Fibroblast of pulmonary artery (primary cell): ENCODE measurements at regions not wholly inside any gene's neighbourhood (a gene's known extent, or its start where the extent isn't known, plus 50 kb on each side); places are given as distances from the start of the nearest gene placed in this dataset.

Experiments
- DNase-seq: peaks from one replicate; pipeline ENCODE4 v3.0.0-alpha.2; 2010; ENCODE audit warnings: low read depth
- H3K4me3 ChIP-seq: replicated peaks from 2 replicates; pipeline ENCODE4 v1.5.1; 2011; ENCODE audit warnings: low read depth, mild to moderate bottlenecking, control low read depth, low read length, moderate library complexity
- TF ChIP-seq, protein P1 (sequence below): IDR thresholded peaks from 2 replicates; pipeline ENCODE4 v1.5.1; 2011; ENCODE audit warnings: mild to moderate bottlenecking, control low read depth, low read length, inconsistent platforms; ENCODE audit errors: missing control alignments

DNA sequence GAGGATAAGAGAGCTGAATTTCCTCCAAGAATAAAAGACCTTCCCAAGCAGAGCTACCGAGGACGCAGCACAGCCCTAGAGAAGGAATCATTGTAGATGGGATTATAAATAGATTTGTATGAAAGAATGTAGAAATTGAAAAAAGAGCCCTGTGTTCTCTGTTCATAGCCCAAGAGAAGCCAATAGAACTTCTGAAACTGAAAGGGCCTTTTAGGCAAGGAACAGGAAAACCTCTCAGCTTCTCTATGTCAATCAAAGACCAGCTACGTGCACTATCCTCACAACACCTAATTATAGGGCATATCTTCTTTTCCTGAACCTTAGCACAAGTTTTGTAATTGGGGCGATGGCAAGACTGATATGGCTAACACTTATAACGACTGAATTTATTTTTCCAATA is 192.4 kb upstream of the RNPC3 start:
- no peak overlapping the region for H3K4me3 ChIP-seq
- DNase-seq, result no peak
- TF ChIP-seq, protein P1, sequence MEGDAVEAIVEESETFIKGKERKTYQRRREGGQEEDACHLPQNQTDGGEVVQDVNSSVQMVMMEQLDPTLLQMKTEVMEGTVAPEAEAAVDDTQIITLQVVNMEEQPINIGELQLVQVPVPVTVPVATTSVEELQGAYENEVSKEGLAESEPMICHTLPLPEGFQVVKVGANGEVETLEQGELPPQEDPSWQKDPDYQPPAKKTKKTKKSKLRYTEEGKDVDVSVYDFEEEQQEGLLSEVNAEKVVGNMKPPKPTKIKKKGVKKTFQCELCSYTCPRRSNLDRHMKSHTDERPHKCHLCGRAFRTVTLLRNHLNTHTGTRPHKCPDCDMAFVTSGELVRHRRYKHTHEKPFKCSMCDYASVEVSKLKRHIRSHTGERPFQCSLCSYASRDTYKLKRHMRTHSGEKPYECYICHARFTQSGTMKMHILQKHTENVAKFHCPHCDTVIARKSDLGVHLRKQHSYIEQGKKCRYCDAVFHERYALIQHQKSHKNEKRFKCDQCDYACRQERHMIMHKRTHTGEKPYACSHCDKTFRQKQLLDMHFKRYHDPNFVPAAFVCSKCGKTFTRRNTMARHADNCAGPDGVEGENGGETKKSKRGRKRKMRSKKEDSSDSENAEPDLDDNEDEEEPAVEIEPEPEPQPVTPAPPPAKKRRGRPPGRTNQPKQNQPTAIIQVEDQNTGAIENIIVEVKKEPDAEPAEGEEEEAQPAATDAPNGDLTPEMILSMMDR, result no peak

DNA sequence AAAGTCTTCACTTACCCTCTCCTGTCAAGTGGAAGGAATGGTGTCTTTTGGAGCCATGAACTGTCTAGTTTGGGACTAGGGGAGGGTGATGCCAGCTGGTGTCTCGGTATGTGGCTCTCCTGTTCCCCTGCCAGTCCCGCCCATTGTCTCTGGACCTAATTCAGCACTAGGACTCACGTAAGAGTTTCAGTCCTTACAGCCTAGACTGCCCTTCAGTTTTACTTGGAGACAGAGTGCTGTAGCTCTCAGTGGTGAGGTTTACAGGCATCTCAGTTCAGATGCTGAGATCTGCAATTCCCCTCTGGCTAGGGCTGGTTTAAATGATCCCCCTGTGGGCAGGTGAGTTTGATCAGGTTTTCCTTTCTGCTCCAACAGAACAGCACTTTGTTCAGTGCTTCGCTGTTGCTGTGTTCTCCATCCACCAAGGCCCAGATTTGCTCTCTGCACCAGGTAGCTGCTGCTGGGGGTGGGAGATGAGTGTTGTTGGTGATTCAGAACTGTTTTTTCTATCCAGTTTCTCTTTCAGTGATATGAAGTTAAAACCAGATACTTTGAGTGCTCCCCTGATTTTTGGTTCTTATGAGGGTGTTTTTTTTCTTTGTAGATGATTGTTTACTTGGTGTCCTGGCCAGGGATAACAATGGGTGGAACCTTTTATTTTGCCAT is 198.3 kb upstream of the RNPC3 start:
- DNase-seq, result no peak
- TF ChIP-seq, protein P1, result no peak
- no peak overlapping the region for H3K4me3 ChIP-seq

DNA sequence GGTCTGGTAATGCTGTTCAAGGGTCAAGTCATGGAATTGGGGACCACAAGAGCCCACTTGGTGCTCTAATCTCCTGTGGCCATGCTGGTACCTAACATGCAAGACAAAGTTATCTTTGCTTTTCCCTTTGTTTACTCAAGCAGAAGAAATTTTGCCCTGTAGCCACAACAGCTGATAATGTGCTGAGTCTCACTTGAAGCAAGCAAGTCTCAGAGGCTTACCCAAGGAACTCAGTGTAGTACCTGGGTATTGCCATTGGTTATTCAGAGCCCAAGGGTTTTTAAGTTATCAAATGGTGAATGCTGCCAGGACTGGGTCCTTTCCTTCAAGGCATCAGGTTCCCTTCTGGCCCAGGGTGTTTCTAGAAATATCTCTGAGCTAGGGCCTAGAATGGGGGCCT is 198.9 kb upstream of the RNPC3 start:
- TF ChIP-seq, protein P1, result no peak
- no peak for DNase-seq
- no peak overlapping the region for H3K4me3 ChIP-seq

DNA sequence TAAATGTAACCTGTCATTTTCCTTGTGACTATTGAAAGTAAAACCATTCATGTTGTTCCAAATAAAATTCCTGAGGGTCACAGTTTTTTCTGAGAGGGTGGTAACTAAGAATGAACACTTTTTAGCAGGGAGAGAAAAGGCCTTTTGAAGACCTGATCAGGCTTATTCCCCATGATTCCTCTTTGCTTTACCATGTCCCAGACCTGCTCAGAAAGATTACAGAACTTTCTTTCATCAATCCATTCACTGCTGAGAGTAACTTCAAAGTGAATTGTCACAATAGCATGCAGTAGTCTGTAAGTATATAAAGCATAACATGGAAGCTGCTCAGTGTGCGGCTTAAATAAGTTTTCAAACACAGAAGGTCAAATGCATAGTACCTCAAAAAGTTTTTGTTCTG is 201.5 kb upstream of the COL11A1 start:
- TF ChIP-seq, protein P1, result no peak

DNA sequence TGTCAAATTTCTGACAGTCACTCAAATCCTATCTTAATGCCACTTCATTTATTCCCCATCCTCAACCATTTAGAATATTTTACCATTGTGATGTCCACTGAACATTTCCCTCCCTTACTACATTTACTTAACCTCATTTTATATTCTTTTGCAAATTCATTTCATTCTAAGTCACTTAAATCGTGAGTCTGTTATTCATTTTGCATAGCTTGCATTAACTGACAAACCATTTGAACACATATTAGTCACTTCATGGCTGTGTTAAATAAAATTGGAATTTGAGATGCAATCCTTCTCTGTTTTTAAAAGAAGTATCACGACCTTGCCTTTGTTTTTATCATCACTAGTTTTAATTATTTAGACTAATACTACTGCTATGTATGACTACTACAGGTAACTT is 199.4 kb upstream of the COL11A1 start:
- TF ChIP-seq, protein P1, result no peak
- no peak overlapping the region for H3K4me3 ChIP-seq
- DNase-seq, result no peak

More for the DNA sequence above, 201.5 kb upstream of the COL11A1 start:
- DNase-seq, result no peak
- no peak overlapping the region for H3K4me3 ChIP-seq

DNA sequence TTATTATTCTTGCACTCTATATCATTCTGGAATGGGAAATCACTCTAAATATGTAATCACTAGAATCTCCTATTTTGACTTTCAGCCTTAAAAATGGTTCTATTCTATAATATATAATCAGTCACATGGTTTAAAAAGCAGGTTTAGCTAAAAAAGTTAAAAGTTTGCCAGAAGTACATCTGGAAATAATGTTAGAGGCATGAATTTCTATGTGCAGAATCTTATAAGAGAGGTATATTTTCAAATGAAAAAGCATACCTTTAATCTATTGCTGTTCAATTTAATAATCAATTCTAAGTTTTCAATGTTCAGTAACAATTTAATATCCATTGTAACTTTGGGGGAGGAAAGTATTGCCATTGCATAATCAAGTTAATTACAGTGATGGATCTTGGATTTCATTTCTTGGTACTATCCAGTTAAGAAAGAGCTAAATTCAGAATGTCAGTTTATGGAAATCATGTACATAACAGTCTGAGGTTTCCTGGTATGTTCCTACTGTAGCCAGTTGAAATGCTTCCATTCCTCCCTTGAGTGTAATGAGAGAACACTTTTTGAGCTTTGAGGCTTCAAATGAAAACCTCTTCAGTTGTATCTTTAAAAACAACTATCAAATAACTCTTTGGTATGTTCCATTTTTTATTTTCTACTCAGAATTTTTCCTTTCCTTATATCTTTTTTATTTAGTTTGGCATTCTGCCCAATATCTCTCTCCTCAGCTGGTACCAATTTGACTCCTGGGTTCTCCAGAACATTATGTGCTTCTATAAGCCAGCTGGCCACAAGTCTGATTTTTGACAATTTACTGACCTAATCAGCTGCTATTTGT is 175.7 kb upstream of the COL11A1 start:
- TF ChIP-seq, protein P1, result no peak
- DNase-seq, result peak; percentile 7
- no peak overlapping the region for H3K4me3 ChIP-seq
